Naive B cell (primary cell): ENCODE measurements at regions not wholly inside any gene's neighbourhood (a gene's known extent, or its start where the extent isn't known, plus 50 kb on each side); places are given as distances from the start of the nearest gene placed in this dataset.
A peak's percentile ranks its signal among the peaks of the same experiment; 100 is the strongest.

Source experiments
- ATAC-seq, 2 donors: fragments of 150-1000 bp; cut with Tn5 transposase; 2 replicates each; pipeline ENCODE4 v1.10.0; 2021; ENCODE audit warnings: low read depth in 2 of 2, mild to moderate bottlenecking in 2 of 2, moderate library complexity in 2 of 2
- DNase-seq: peaks from one replicate; pipeline ENCODE4 v3.0.0; 2022
- H3K27ac Mint-ChIP-seq, 6 donors: one replicate each; pipeline ENCODE4 v1.8.0; 2020 to 2022; ENCODE audit warnings: mild to moderate bottlenecking in 6 of 6, mixed read lengths in 6 of 6, moderate library complexity in 5 of 6, inconsistent platforms in 2 of 6
- H3K27me3 Mint-ChIP-seq, 3 donors: one replicate each; pipeline ENCODE4 v1.8.0; 2021 to 2022; ENCODE audit warnings: mixed read lengths in 3 of 3, mild to moderate bottlenecking in 1 of 3
- H3K36me3 Mint-ChIP-seq, 2 donors: one replicate each; pipeline ENCODE4 v1.8.0; 2020 to 2022; ENCODE audit warnings: mixed read lengths in 2 of 2, inconsistent platforms in 1 of 2, mild to moderate bottlenecking in 1 of 2
- H3K4me1 Mint-ChIP-seq, 3 donors: one replicate each; pipeline ENCODE4 v1.8.0; 2020 to 2022; ENCODE audit warnings: mixed read lengths in 3 of 3, inconsistent platforms in 1 of 3, mild to moderate bottlenecking in 1 of 3, moderate library complexity in 1 of 3
- H3K4me3 Mint-ChIP-seq, 8 donors: one replicate each; pipeline ENCODE4 v1.8.0; 2020 to 2022; ENCODE audit warnings: mild to moderate bottlenecking in 8 of 8, mixed read lengths in 8 of 8, moderate library complexity in 8 of 8, inconsistent platforms in 2 of 8
- H3K9me3 Mint-ChIP-seq, 7 donors: one replicate each; pipeline ENCODE4 v1.8.0; 2020 to 2022; ENCODE audit warnings: mixed read lengths in 7 of 7, mild to moderate bottlenecking in 5 of 7, inconsistent platforms in 2 of 7, moderate library complexity in 1 of 7

GRCh38 chr13:77386880-77387606 lies 60.1 kb upstream of the MYCBP2 start:
- H3K4me3 Mint-ChIP-seq: peak overlapping the region in 1 of 8 donors; percentile 30
- H3K27me3 Mint-ChIP-seq: no peaks in the 10 kb centered on the region
- H3K27ac Mint-ChIP-seq: no peak overlapping the region
- H3K4me1 Mint-ChIP-seq: no peaks in the 10 kb centered on the region
- DNase-seq (no peak), ATAC-seq (no peak)
- H3K36me3 Mint-ChIP-seq: no peaks in the 10 kb centered on the region
- H3K9me3 Mint-ChIP-seq: peaks cover 0 to 7% (median 0%) of the 10 kb centered on the region in 7 donors

GRCh38 chr13:77386046-77386445 lies 59.2 kb upstream of the MYCBP2 start:
- H3K4me3 Mint-ChIP-seq: peak overlapping the region in 1 of 8 donors; percentile 34
- H3K36me3 Mint-ChIP-seq: no peaks in the 10 kb centered on the region
- no peaks in the 10 kb centered on the region for H3K4me1 Mint-ChIP-seq
- H3K27me3 Mint-ChIP-seq: no peaks in the 10 kb centered on the region
- H3K27ac Mint-ChIP-seq: no peak overlapping the region
- peaks cover 0 to 7% (median 0%) of the 10 kb centered on the region in 7 donors for H3K9me3 Mint-ChIP-seq
- DNase-seq (no peak), ATAC-seq (no peak)

GRCh38 chr13:77384999-77385398 lies 58.1 kb upstream of the MYCBP2 start:
- no peaks in the 10 kb centered on the region for H3K27me3 Mint-ChIP-seq
- no peak overlapping the region for H3K4me3 Mint-ChIP-seq
- ATAC-seq (no peak), DNase-seq (no peak)
- H3K4me1 Mint-ChIP-seq: no peaks in the 10 kb centered on the region
- peaks cover 0 to 7% (median 0%) of the 10 kb centered on the region in 7 donors for H3K9me3 Mint-ChIP-seq
- H3K36me3 Mint-ChIP-seq: no peaks in the 10 kb centered on the region
- H3K27ac Mint-ChIP-seq: no peak overlapping the region

- ATAC-seq: no peak
- H3K36me3 Mint-ChIP-seq: no peaks in the 10 kb centered on the region
- H3K27ac Mint-ChIP-seq: no peak overlapping the region
- H3K27me3 Mint-ChIP-seq: no peaks in the 10 kb centered on the region
- H3K4me1 Mint-ChIP-seq: peaks cover 0 to 3% (median 3%) of the 10 kb centered on the region in 3 donors
- peaks cover 0 to 7% (median 0%) of the 10 kb centered on the region in 7 donors for H3K9me3 Mint-ChIP-seq
- no peak overlapping the region for H3K4me3 Mint-ChIP-seq
- no peak for DNase-seq
These were observed 56.2 kb upstream of the MYCBP2 start for GRCh38 chr13:77383097-77383496.

- no peak for DNase-seq
- Mint-ChIP-seq H3K4me1 (peaks cover 10 to 19% (median 16%) of the 10 kb centered on the region in 3 donors), H3K36me3 (no peaks in the 10 kb centered on the region), H3K27me3 (no peaks in the 10 kb centered on the region), H3K9me3 (peaks cover 0 to 7% (median 0%) of the 10 kb centered on the region in 7 donors), H3K4me3 (no peak overlapping the region), H3K27ac (no peak overlapping the region)
- ATAC-seq: no peak
These were observed 54.2 kb upstream of the MYCBP2 start for GRCh38 chr13:77381059-77381458.

GRCh38 chr13:77379508-77379907 lies 52.6 kb upstream of the MYCBP2 start:
- no peak overlapping the region for H3K27ac Mint-ChIP-seq
- no peaks in the 10 kb centered on the region for H3K36me3 Mint-ChIP-seq
- H3K9me3 Mint-ChIP-seq: no peaks in the 10 kb centered on the region
- ATAC-seq (no peak), DNase-seq (no peak)
- H3K4me3 Mint-ChIP-seq: no peak overlapping the region
- H3K27me3 Mint-ChIP-seq: no peaks in the 10 kb centered on the region
- peaks cover 15 to 27% (median 22%) of the 10 kb centered on the region in 3 donors for H3K4me1 Mint-ChIP-seq

- no peak for DNase-seq
- no peaks in the 10 kb centered on the region for H3K36me3 Mint-ChIP-seq
- H3K4me3 Mint-ChIP-seq: peak overlapping the region in 1 of 8 donors; percentile 16
- ATAC-seq: no peak
- H3K27ac Mint-ChIP-seq: peak overlapping the region in 2 of 6 donors; percentile 7 to 29
- no peaks in the 10 kb centered on the region for H3K27me3 Mint-ChIP-seq
- H3K4me1 Mint-ChIP-seq: peaks cover 15 to 28% (median 23%) of the 10 kb centered on the region in 3 donors
- no peaks in the 10 kb centered on the region for H3K9me3 Mint-ChIP-seq
These were observed 51.8 kb upstream of the MYCBP2 start for GRCh38 chr13:77378662-77379061.

- no peaks in the 10 kb centered on the region for H3K9me3 Mint-ChIP-seq
- no peak for ATAC-seq
- H3K36me3 Mint-ChIP-seq: no peaks in the 10 kb centered on the region
- peaks cover 15 to 28% (median 23%) of the 10 kb centered on the region in 3 donors for H3K4me1 Mint-ChIP-seq
- no peak for DNase-seq
- H3K4me3 Mint-ChIP-seq: peak overlapping the region in 2 of 8 donors; percentile 18 to 55
- H3K27ac Mint-ChIP-seq: no peak overlapping the region
- no peaks in the 10 kb centered on the region for H3K27me3 Mint-ChIP-seq
These were observed 50.1 kb upstream of the MYCBP2 start for GRCh38 chr13:77377016-77377415.
